ENCODE measurements at regions not wholly inside any gene's neighbourhood (a gene's known extent, or its start where the extent isn't known, plus 50 kb on each side); places are given as distances from the start of the nearest gene placed in this dataset.
A peak's percentile ranks its signal among the peaks of the same experiment; 100 is the strongest.

DNA sequence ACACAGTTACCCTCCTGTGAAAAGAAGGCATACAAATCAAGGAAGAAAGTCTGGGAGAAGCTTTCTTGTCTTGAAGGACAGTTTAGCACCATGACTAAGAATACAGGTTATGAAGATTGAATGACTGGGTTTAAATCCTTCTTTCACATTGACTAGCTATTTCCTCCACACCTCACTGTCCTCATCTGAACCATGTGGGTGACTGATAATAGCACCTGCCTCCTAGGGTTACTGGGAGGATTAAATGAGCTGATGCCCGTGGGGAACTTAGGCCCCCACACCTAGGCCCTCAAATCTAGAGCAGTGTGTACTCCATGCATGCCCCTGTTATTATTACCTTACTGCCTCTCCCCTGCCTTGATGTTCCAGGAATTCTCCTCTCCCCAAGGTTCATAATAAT lies 202.9 kb downstream of the FBXO15 start:
- Histone ChIP-seq H3K36me3 (ENCODE audit: low read depth) (no peaks in the 10 kb centered on the region), H3K4me3 (no peak overlapping the region), H3K9me3 (no peaks in the 10 kb centered on the region), H3K4me1 (ENCODE audit: low read depth) (no peaks in the 10 kb centered on the region)
- TF ChIP-seq, protein P1, sequence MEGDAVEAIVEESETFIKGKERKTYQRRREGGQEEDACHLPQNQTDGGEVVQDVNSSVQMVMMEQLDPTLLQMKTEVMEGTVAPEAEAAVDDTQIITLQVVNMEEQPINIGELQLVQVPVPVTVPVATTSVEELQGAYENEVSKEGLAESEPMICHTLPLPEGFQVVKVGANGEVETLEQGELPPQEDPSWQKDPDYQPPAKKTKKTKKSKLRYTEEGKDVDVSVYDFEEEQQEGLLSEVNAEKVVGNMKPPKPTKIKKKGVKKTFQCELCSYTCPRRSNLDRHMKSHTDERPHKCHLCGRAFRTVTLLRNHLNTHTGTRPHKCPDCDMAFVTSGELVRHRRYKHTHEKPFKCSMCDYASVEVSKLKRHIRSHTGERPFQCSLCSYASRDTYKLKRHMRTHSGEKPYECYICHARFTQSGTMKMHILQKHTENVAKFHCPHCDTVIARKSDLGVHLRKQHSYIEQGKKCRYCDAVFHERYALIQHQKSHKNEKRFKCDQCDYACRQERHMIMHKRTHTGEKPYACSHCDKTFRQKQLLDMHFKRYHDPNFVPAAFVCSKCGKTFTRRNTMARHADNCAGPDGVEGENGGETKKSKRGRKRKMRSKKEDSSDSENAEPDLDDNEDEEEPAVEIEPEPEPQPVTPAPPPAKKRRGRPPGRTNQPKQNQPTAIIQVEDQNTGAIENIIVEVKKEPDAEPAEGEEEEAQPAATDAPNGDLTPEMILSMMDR (IDR thresholded peaks at IDR 0.05): no peak
- intact Hi-C loops (cut with DNase I, micrococcal nuclease): no loop called here
- no peak for ATAC-seq
- DNase-seq: no peak

DNA sequence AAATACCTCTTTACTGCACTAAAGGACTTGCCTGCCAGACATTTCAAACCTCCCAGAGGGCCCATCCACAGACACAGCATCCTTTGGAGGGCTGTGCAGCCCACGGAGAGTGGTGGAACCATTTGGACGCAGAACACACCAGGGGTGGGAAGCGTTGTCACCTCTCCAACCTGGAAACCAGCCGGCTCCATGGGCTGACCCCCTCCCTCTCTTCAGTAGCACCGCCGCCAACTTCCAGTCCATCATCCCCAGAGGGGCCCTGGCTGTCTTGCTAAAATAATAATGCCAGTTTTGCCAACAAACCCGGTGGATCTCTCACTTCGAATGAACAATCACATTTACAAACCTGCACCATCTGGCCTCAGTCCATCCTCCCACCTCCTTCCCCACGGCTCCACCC lies 203.9 kb downstream of the FBXO15 start:
- DNase-seq: no peak
- intact Hi-C loops (cut with DNase I, micrococcal nuclease): no loop called here
- no peak for ATAC-seq
- H3K36me3 ChIP-seq (ENCODE audit: low read depth): no peaks in the 10 kb centered on the region
- TF ChIP-seq, protein P1 (IDR thresholded peaks at IDR 0.05): no peak
- no peaks in the 10 kb centered on the region for H3K4me1 ChIP-seq (ENCODE audit: low read depth)
- no peak overlapping the region for H3K4me3 ChIP-seq
- H3K9me3 ChIP-seq: no peaks in the 10 kb centered on the region

- intact Hi-C loops (cut with DNase I, micrococcal nuclease): no loop called here
- no peak for ATAC-seq
- TF ChIP-seq, protein P1 (IDR thresholded peaks at IDR 0.05): no peak
- Histone ChIP-seq H3K36me3 (ENCODE audit: low read depth) (no peaks in the 10 kb centered on the region), H3K4me1 (ENCODE audit: low read depth) (no peaks in the 10 kb centered on the region), H3K4me3 (no peak overlapping the region), H3K9me3 (no peaks in the 10 kb centered on the region)
- DNase-seq: no peak
Observed at GRCh38 chr18:73942956-73943355, 204.7 kb downstream of the FBXO15 start.

DNA sequence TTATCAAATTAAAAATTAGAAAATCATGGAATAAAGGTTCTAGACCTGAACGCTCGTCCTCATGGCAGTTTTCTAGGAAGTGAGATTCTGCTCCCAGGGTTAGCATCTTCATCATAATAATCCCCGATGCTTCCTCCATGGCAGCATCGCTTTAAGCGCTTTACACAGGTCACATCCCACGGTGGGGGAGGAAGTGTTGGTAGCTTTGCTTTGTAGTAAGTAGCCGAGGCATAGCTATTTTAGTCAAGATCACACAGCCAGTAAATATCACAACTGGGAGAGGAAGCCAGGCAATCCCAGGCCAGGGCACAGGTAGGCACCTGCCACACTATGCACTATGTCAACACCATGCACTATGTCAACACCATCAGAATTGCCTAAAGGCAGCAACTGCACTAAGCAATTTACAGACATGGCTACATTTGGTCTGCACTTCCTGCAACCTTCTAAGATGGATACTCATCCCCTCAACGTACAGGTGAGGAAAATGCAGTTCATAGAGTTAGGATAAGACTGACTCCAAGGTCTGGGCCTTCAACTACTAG lies 205.5 kb downstream of the FBXO15 start:
- no peak for DNase-seq
- Histone ChIP-seq H3K4me1 (ENCODE audit: low read depth) (no peaks in the 10 kb centered on the region), H3K4me3 (no peak overlapping the region), H3K36me3 (ENCODE audit: low read depth) (no peaks in the 10 kb centered on the region), H3K9me3 (no peaks in the 10 kb centered on the region)
- peak; percentile 18 for ATAC-seq
- intact Hi-C loops (cut with DNase I, micrococcal nuclease): no loop called here
- TF ChIP-seq, protein P1 (IDR thresholded peaks at IDR 0.05): no peak

DNA sequence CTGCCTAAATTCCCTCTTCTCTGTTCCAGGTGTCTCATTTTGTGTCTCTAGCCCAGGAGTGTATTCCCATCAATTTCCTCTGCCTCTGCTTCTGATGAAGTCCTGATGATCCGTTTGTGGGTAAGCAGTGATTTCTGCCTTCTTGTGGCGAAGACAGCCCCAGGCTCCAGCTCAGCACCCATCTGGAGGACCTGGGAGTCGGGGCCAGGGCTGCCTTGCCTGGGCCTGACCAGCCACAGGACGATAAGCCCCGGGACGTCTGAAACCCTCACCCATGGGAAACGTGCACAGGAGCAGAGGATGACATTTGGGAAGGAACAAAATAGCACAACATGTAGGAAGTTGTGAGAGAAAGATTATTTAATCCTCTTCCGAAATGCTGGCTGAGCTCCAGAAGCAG lies 206.9 kb downstream of the FBXO15 start:
- no peak overlapping the region for H3K4me3 ChIP-seq
- H3K9me3 ChIP-seq: no peaks in the 10 kb centered on the region
- no peak for DNase-seq
- no peak for ATAC-seq
- no peaks in the 10 kb centered on the region for H3K4me1 ChIP-seq (ENCODE audit: low read depth)
- intact Hi-C loops (cut with DNase I, micrococcal nuclease): no loop called here
- TF ChIP-seq, protein P1 (IDR thresholded peaks at IDR 0.05): no peak
- no peaks in the 10 kb centered on the region for H3K36me3 ChIP-seq (ENCODE audit: low read depth)

GRCh38 chr18:73939391-73939790 lies 208.2 kb downstream of the FBXO15 start:
- Histone ChIP-seq H3K36me3 (ENCODE audit: low read depth) (no peaks in the 10 kb centered on the region), H3K9me3 (no peaks in the 10 kb centered on the region), H3K4me1 (ENCODE audit: low read depth) (no peaks in the 10 kb centered on the region), H3K4me3 (no peak overlapping the region)
- DNase-seq (no peak), ATAC-seq (no peak)
- TF ChIP-seq, protein P1 (IDR thresholded peaks at IDR 0.05): no peak
- intact Hi-C loops (cut with DNase I, micrococcal nuclease): no loop called here
